HCT116 (cell line): ENCODE measurements at regions not wholly inside any gene's neighbourhood (a gene's known extent, or its start where the extent isn't known, plus 50 kb on each side); places are given as distances from the start of the nearest gene placed in this dataset.

ENCODE experiments used
- CEBPB ChIP-seq: IDR thresholded peaks from 2 replicates; pipeline ENCODE4 v1.6.1; 2012; ENCODE audit warnings: low read depth
- CTCF ChIP-seq, 3 experiments: fragments of 200-600 bp in 1 of 3; sonication (generic) in 1 of 3; IDR thresholded peaks in 2 of 3; conservative IDR thresholded peaks in 1 of 3; 2 replicates each; pipeline ENCODE4 v1.5.1; 2012 to 2017; ENCODE audit warnings: low read depth in 2 of 3, low read length in 2 of 3, antibody characterized with exemption in 1 of 3, borderline replicate concordance in 1 of 3, control low read depth in 1 of 3, mild to moderate bottlenecking in 1 of 3, mixed read lengths in 1 of 3, mixed run types in 1 of 3, moderate library complexity in 1 of 3; ENCODE audit not compliant: insufficient read depth in 1 of 3
- EGR1 ChIP-seq: IDR thresholded peaks from 2 replicates; pipeline ENCODE4 v1.6.1; 2012; ENCODE audit warnings: low read depth
- EZH2 ChIP-seq: fragments of 200-600 bp; sonication (generic); IDR thresholded peaks from 2 replicates; pipeline ENCODE4 v1.6.1; 2017; ENCODE audit warnings: antibody characterized with exemption, mixed run types
- EZH2phosphoT487 ChIP-seq: fragments of 200-600 bp; IDR thresholded peaks from 2 replicates; pipeline ENCODE4 v1.6.1; 2018; ENCODE audit warnings: antibody characterized with exemption, borderline replicate concordance
- FOSL1 ChIP-seq: IDR thresholded peaks from 2 replicates; pipeline ENCODE4 v1.6.1; 2012; ENCODE audit warnings: low read depth
- JUND ChIP-seq: IDR thresholded peaks from 2 replicates; pipeline ENCODE4 v1.6.1; 2012
- POLR2A ChIP-seq: IDR thresholded peaks from 2 replicates; pipeline ENCODE4 v1.7.0; 2011; ENCODE audit warnings: borderline replicate concordance; ENCODE audit not compliant: insufficient read depth, insufficient read length; ENCODE audit errors: extremely low read depth
- POLR2AphosphoS5 ChIP-seq: IDR thresholded peaks from 2 replicates; pipeline ENCODE4 v1.6.1; 2011; ENCODE audit warnings: mild to moderate bottlenecking, low read depth, low read length, moderate library complexity
- RAD21 ChIP-seq: IDR thresholded peaks from 2 replicates; pipeline ENCODE4 v1.6.1; 2012; ENCODE audit warnings: low read depth, mild to moderate bottlenecking
- REST ChIP-seq: IDR thresholded peaks from 2 replicates; pipeline ENCODE4 v1.6.1; 2012; ENCODE audit warnings: low read depth
- SIN3A ChIP-seq: IDR thresholded peaks from 2 replicates; pipeline ENCODE4 v1.6.1; 2012; ENCODE audit warnings: low read depth
- ZFX ChIP-seq: fragments of 450-650 bp; IDR thresholded peaks from 2 replicates; pipeline ENCODE4 v1.6.1; 2017

GRCh38 chr17:70434536-70435490, 265.5 kb downstream of the KCNJ2 start:
- no peak for TF ChIP-seq EGR1
- no peak for TF ChIP-seq CTCF (IDR thresholded peaks at IDR 0.05 in 2 of 3, conservative IDR thresholded peaks at IDR 0.05 in 1 of 3; ENCODE audit: borderline replicate concordance in 1 of 3, insufficient read depth in 1 of 3, low read depth in 2 of 3, low read length in 2 of 3)
- TF ChIP-seq POLR2AphosphoS5: no peak
- TF ChIP-seq SIN3A: no peak
- no peak for TF ChIP-seq POLR2A
- no peak for TF ChIP-seq JUND
- no peak for TF ChIP-seq ZFX
- no peak for TF ChIP-seq CEBPB
- no peak for TF ChIP-seq RAD21
- TF ChIP-seq REST: no peak
- no peak for TF ChIP-seq FOSL1
- TF ChIP-seq EZH2phosphoT487: no peak
- no peak for TF ChIP-seq EZH2
